ENCODE measurements at regions not wholly inside any gene's neighbourhood (a gene's known extent, or its start where the extent isn't known, plus 50 kb on each side); places are given as distances from the start of the nearest gene placed in this dataset.

- WGBS, 2 donors (ENCODE audit: low coverage in 1 of 2) = 78 to 92% methylated on average over 2 of the region's 2 CpGs
- H3K4me1 ChIP-seq = no peaks in the 10 kb centered on the region
Measured at GRCh38 chr12:90021795-90022440, 313.3 kb upstream of the ATP2B1 start.

GRCh38 chr12:90020881-90021280 is 312.2 kb upstream of the ATP2B1 start:
- Histone ChIP-seq H3K27ac (no peak overlapping the region), H3K4me3 (no peak overlapping the region), H3K27me3 (no peaks in the 10 kb centered on the region), H3K9me3 (no peaks in the 10 kb centered on the region), H3K4me1 (no peaks in the 10 kb centered on the region), H3K36me3 (no peaks in the 10 kb centered on the region)
- WGBS, 2 donors (ENCODE audit: low coverage in 1 of 2) = 81% methylated on average over 6 of the region's 6 CpGs
- TF ChIP-seq POLR2A (IDR thresholded peaks at IDR 0.05) (no peak), POLR2AphosphoS5 (IDR thresholded peaks at IDR 0.05) (no peak), CTCF (IDR thresholded peaks at IDR 0.05) (no peak), EP300 (IDR thresholded peaks at IDR 0.05) (no peak)
- no peak for ATAC-seq

More at GRCh38 chr12:90021795-90022440, 313.3 kb upstream of the ATP2B1 start:
- no peaks in the 10 kb centered on the region for H3K36me3 ChIP-seq
- no peak for ATAC-seq
- H3K9me3 ChIP-seq = no peaks in the 10 kb centered on the region
- no peaks in the 10 kb centered on the region for H3K27me3 ChIP-seq
- TF ChIP-seq POLR2A (IDR thresholded peaks at IDR 0.05) (no peak), POLR2AphosphoS5 (IDR thresholded peaks at IDR 0.05) (no peak), EP300 (IDR thresholded peaks at IDR 0.05) (no peak), CTCF (IDR thresholded peaks at IDR 0.05) (no peak)
- H3K4me3 ChIP-seq = no peak overlapping the region
- no peak overlapping the region for H3K27ac ChIP-seq

- H3K4me1 ChIP-seq = no peaks in the 10 kb centered on the region
- H3K36me3 ChIP-seq = no peaks in the 10 kb centered on the region
- 83 to 90% methylated on average over 2 of the region's 2 CpGs for WGBS, 2 donors (ENCODE audit: low coverage in 1 of 2)
- H3K27ac ChIP-seq = no peak overlapping the region
- no peak for ATAC-seq
- H3K4me3 ChIP-seq = no peak overlapping the region
- H3K27me3 ChIP-seq = no peaks in the 10 kb centered on the region
- TF ChIP-seq POLR2AphosphoS5 (IDR thresholded peaks at IDR 0.05) = no peak
- TF ChIP-seq CTCF (IDR thresholded peaks at IDR 0.05) = no peak
- no peak for TF ChIP-seq EP300 (IDR thresholded peaks at IDR 0.05)
- TF ChIP-seq POLR2A (IDR thresholded peaks at IDR 0.05) = no peak
- H3K9me3 ChIP-seq = no peaks in the 10 kb centered on the region
Measured at GRCh38 chr12:90020436-90020835, 311.8 kb upstream of the ATP2B1 start.

- 56 to 70% methylated on average over 1 of the region's 1 CpG for WGBS, 2 donors (ENCODE audit: low coverage in 1 of 2)
- Histone ChIP-seq H3K27me3 (no peaks in the 10 kb centered on the region), H3K36me3 (no peaks in the 10 kb centered on the region), H3K4me3 (no peak overlapping the region), H3K9me3 (no peaks in the 10 kb centered on the region), H3K4me1 (peaks cover 0 to under 1% (median 0%) of the 10 kb centered on the region in 3 donors), H3K27ac (no peak overlapping the region)
- TF ChIP-seq EP300 (IDR thresholded peaks at IDR 0.05) = no peak
- ATAC-seq = no peak
Measured at GRCh38 chr12:90020014-90020413, 311.4 kb upstream of the ATP2B1 start.

GRCh38 chr12:90017316-90017715 is 308.7 kb upstream of the ATP2B1 start:
- no peaks in the 10 kb centered on the region for H3K27me3 ChIP-seq
- ATAC-seq = no peak
- no peaks in the 10 kb centered on the region for H3K36me3 ChIP-seq
- H3K27ac ChIP-seq = no peak overlapping the region
- 90 to 95% methylated on average over 2 of the region's 2 CpGs for WGBS, 2 donors (ENCODE audit: low coverage in 1 of 2)
- peaks cover 0 to 4% (median 0%) of the 10 kb centered on the region in 3 donors for H3K4me1 ChIP-seq
- no peak overlapping the region for H3K4me3 ChIP-seq
- H3K9me3 ChIP-seq = no peaks in the 10 kb centered on the region
- TF ChIP-seq POLR2AphosphoS5 (IDR thresholded peaks at IDR 0.05) (no peak), POLR2A (IDR thresholded peaks at IDR 0.05) (no peak), CTCF (IDR thresholded peaks at IDR 0.05) (no peak), EP300 (IDR thresholded peaks at IDR 0.05) (no peak)

Measured in gastroesophageal sphincter (tissue), 4 donors.